ENCODE measurements at regions not wholly inside any gene's neighbourhood (a gene's known extent, or its start where the extent isn't known, plus 50 kb on each side); places are given as distances from the start of the nearest gene placed in this dataset.
A peak's percentile ranks its signal among the peaks of the same experiment; 100 is the strongest.

GRCh38 chr12:107888789-107889188, 114.3 kb downstream of the ASCL4 start:
- TF ChIP-seq CTCF (IDR thresholded peaks at IDR 0.05; ENCODE audit: low read depth, low read length), result no peak
- H3K4me3 ChIP-seq (ENCODE audit: low read depth, low read length), result no peak overlapping the region

GRCh38 chr12:107891967-107892366, 117.5 kb downstream of the ASCL4 start:
- H3K4me3 ChIP-seq (ENCODE audit: low read depth, low read length), result no peak overlapping the region
- peak; percentile 20; the same call in 1 of the 2 replicates for TF ChIP-seq CTCF (IDR thresholded peaks at IDR 0.05; ENCODE audit: low read depth, low read length)

GRCh38 chr12:107894589-107894988, 120.1 kb downstream of the ASCL4 start:
- TF ChIP-seq CTCF (IDR thresholded peaks at IDR 0.05; ENCODE audit: low read depth, low read length), result no peak
- no peak overlapping the region for H3K4me3 ChIP-seq (ENCODE audit: low read depth, low read length)

- no peak for TF ChIP-seq CTCF (IDR thresholded peaks at IDR 0.05; ENCODE audit: low read depth, low read length)
- H3K4me3 ChIP-seq (ENCODE audit: low read depth, low read length), result no peak overlapping the region
Measured at GRCh38 chr12:107895966-107896365, 121.5 kb downstream of the ASCL4 start.

- no peak for TF ChIP-seq CTCF (IDR thresholded peaks at IDR 0.05; ENCODE audit: low read depth, low read length)
- no peak overlapping the region for H3K4me3 ChIP-seq (ENCODE audit: low read depth, low read length)
Measured at GRCh38 chr12:107900588-107900987, 126.1 kb downstream of the ASCL4 start.

GRCh38 chr12:107903341-107904061, 129.0 kb downstream of the ASCL4 start:
- 0 out of 2 replicates have a peak overlapping the region, but pooled peaks have one; percentile 9 for H3K4me3 ChIP-seq (ENCODE audit: low read depth, low read length)
- TF ChIP-seq CTCF (IDR thresholded peaks at IDR 0.05; ENCODE audit: low read depth, low read length), result no peak

- TF ChIP-seq CTCF (IDR thresholded peaks at IDR 0.05; ENCODE audit: low read depth, low read length), result no peak
- no peak overlapping the region for H3K4me3 ChIP-seq (ENCODE audit: low read depth, low read length)
Measured at GRCh38 chr12:107906707-107907106, 132.2 kb downstream of the ASCL4 start.
